ENCODE measurements at regions not wholly inside any gene's neighbourhood (a gene's known extent, or its start where the extent isn't known, plus 50 kb on each side); places are given as distances from the start of the nearest gene placed in this dataset.
"Not testable (repeated sequence)": the region's sequence is repeated elsewhere in the genome, so short reads cannot be mapped to it uniquely, and the experiment has no call there.

DNA sequence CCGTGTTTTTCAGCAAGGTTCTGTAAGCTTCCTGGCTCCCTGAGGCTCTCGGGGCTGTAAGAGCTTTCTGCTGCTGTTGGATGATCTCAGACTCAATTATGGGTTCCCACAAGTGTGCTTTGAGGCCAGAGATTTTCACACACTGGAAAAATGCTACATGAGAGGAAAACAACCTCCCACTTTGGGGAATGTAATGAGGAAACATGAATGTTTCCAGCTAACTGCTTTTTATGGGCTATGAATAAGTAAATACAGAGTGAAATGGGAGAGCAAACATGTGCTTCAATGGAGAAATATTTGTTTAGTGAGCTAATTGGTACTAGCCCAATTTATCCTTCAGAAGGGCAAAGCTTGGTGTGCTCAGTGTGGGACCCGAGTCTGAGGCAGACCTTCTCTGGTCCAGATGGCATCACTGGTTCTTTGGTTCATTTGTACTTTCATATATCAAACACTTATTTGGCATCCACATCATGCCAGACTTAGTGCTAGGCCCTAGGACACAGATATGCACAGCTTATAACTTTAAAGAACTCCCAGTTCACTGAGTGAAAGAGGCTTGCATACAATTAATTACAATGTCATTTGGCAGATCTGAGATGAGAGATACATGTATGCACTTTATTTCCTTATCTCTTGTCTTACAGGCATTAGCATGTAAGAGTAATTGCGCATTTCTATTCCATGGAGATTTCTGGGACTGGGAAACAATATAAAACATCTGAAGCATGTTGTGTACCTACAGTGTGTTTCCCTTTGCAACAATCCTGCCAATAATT lies 248.8 kb downstream of the RDH14 start:
- DNase-seq = peak; percentile 39

GRCh38 chr2:18309627-18310026 lies 250.8 kb downstream of the RDH14 start:
- DNase-seq = no peak

GRCh38 chr2:18309188-18309587 lies 251.3 kb downstream of the RDH14 start:
- DNase-seq = no peak

GRCh38 chr2:18304849-18305248 lies 255.6 kb downstream of the RDH14 start:
- DNase-seq = no peak

GRCh38 chr2:18301421-18302139 lies 258.9 kb downstream of the RDH14 start:
- no peak for DNase-seq

- no peak for DNase-seq
These were observed 260.8 kb downstream of the RDH14 start for GRCh38 chr2:18299423-18300212.

- no peak for DNase-seq
These were observed 262.9 kb downstream of the RDH14 start for GRCh38 chr2:18297534-18298058.

- no peak for DNase-seq
These were observed 270.1 kb downstream of the RDH14 start for GRCh38 chr2:18290386-18290785.

- no peak for DNase-seq
These were observed 273.6 kb downstream of the RDH14 start for GRCh38 chr2:18286897-18287296.

DNA sequence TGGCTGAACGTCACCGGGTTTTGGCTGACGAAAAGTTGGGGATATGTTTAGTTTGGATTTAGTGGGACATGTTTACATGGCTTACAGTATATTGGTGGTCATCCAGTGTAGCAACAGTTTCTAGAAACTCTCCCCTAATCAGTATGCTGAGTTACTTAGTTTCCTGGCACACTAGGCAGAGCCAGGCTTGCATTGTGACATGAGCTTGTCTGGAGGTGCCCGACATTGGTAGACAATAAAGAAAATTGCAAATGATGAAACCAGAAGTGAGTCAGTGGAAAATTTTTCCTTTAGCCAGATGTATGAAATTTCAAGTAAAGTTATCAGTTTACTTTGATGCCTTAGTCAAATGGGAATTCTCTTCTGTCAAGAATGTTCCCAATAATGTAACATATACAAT lies 276.1 kb downstream of the RDH14 start:
- no peak for DNase-seq

GRCh38 chr2:18282026-18282425 lies 278.4 kb downstream of the RDH14 start:
- DNase-seq = no peak

DNA sequence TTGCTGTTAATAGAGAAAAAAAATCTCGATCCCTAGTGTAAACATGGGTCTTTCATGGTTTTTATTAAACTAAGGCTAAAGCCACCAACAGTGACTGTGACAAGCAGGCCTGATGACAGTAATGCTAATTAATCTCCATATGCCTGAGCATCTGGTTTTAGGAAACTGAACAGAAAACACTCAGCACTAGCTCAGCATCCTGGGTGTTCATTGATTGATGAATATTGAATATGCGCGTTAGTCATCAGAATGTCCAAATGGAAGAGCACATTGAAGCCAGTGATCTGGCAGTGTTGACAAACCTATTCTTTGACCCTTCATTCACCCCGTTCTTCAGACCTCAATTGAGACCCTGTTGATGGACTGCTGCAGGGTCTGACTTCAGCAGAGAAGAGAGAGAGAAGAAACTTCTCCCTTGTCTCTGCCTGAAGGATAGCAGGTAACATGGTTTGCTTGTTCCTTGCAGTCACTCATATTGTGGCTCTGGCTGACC lies 283.8 kb downstream of the RDH14 start:
- DNase-seq = no peak

- no peak for DNase-seq
These were observed 287.2 kb downstream of the RDH14 start for GRCh38 chr2:18273205-18273604.

DNA sequence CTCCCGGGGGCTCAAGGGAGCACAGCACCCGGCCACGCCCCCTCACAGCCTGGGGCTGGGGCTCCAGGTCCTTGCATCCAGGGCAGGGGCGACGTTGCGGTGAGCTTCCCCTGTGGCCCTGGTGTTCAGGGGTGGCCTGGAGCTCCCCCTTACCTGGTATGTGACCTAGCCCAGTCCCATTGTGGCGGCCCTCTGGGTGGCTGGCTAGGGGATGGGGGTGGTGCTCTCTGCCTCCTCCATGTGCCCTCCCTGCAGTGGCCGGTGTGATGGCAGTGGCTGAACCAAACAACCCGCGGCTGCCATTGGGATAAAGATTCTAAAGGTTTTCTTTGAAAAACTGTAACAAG lies 288.3 kb downstream of the RDH14 start:
- no peak for DNase-seq

- DNase-seq = no peak
These were observed 288.9 kb downstream of the RDH14 start for GRCh38 chr2:18271370-18272147.

GRCh38 chr2:18268400-18268799 lies 292.1 kb downstream of the RDH14 start:
- no peak for DNase-seq

DNA sequence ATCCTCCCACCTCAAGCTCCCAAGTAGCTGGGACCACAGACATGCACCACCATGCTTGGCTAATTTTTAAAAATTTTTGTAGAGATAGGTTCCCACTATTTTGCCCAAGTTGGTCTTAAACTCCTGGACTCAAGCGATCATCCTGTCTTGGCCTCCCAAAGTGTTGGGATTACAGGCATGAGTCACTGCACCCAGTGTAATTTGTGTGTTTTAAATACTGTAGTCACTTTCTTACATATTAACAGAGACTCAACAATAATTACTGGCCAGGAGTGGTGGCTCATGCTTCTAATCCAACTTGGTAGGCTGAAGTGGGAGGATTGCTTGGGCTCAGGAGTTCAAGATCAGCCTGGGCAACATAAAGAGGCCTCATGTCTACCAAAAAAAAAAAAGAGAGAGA lies 293.0 kb downstream of the RDH14 start:
- DNase-seq = no peak

DNA sequence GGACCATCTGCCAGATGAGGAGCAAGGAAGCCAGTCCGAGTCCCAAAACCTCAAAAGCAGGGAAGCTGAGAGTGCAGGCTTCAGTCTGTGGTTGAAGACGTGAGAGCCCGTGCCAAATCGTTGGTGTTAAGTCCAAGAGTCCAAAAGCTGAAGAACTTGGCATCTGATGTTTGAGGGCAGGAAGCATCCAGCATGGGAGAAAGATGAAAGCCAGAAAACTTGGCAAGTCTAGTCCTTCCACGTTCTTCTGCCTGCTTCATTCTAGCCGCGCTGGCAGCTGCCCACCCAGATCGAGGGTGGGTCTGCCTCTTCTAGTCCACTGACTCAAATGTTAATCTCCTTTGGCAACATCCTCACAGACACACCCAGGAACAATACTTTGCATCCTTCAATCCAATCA lies 293.8 kb downstream of the RDH14 start:
- not testable (repeated sequence) for DNase-seq

- DNase-seq = no peak
These were observed 294.6 kb downstream of the RDH14 start for GRCh38 chr2:18265614-18266586.

- no peak for DNase-seq
These were observed 297.9 kb downstream of the RDH14 start for GRCh38 chr2:18262601-18263000.

DNA sequence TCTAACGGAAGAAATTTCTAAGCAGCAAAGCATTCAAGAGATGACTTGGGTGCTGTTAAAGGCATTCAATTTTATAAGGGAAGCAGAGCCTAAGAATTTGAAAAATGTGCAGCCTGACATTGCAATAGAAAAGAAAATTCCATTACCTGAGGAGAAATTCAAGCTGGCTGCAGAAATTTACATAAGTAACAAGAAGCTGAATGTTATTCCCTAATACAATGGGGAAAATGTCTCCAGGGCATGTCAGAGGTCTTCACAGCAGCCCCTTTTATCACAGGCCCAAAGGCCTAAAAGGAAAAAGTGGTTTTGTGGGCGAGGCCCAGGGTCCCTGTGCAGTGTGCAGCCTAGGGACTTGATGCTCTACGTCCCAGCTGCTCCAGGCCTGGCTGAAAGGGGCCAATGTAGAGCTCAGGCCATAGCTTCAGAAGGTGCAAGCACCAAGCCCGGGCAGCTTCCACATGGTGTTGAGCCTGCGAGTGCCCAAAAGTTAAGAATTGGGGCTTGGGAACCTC lies 306.7 kb downstream of the RDH14 start:
- no peak for DNase-seq
